GM12874 (cell line): ENCODE measurements at regions not wholly inside any gene's neighbourhood (a gene's known extent, or its start where the extent isn't known, plus 50 kb on each side); places are given as distances from the start of the nearest gene placed in this dataset.

Experiments used
- CTCF ChIP-seq: IDR thresholded peaks from 2 replicates; pipeline ENCODE4 v1.5.1; 2011; ENCODE audit warnings: low read depth, mild to moderate bottlenecking, control low read depth, low read length, moderate library complexity; ENCODE audit not compliant: insufficient read depth

GRCh38 chr4:178599521-178599920 lies 1157.3 kb upstream of the AGA start:
- TF ChIP-seq CTCF, result no peak

GRCh38 chr4:178602833-178603232 lies 1160.6 kb upstream of the AGA start:
- TF ChIP-seq CTCF, result no peak

GRCh38 chr4:178611062-178611461 lies 1168.8 kb upstream of the AGA start:
- TF ChIP-seq CTCF, result no peak

- no peak for TF ChIP-seq CTCF
These were observed 1170.5 kb upstream of the AGA start for GRCh38 chr4:178612733-178613132.

- TF ChIP-seq CTCF, result no peak
These were observed 1190.2 kb upstream of the AGA start for GRCh38 chr4:178632415-178632814.

GRCh38 chr4:178633263-178633662 lies 1191.0 kb upstream of the AGA start:
- no peak for TF ChIP-seq CTCF

GRCh38 chr4:178664621-178665020 lies 1222.4 kb upstream of the AGA start:
- no peak for TF ChIP-seq CTCF

- TF ChIP-seq CTCF, result no peak
These were observed 1223.7 kb upstream of the AGA start for GRCh38 chr4:178665916-178666315.
